ENCODE measurements at regions not wholly inside any gene's neighbourhood (a gene's known extent, or its start where the extent isn't known, plus 50 kb on each side); places are given as distances from the start of the nearest gene placed in this dataset.

- in situ Hi-C loops (cut with HindIII; ENCODE audit: low sequenced_read_pairs) = no loop called here
These were observed 319.6 kb upstream of the HS3ST1 start for GRCh38 chr4:11748164-11748872.

- in situ Hi-C loops (cut with HindIII; ENCODE audit: low sequenced_read_pairs) = no loop called here
These were observed 318.0 kb upstream of the HS3ST1 start for GRCh38 chr4:11746734-11747133.

GRCh38 chr4:11743976-11744375, 315.3 kb upstream of the HS3ST1 start:
- in situ Hi-C loops (cut with HindIII; ENCODE audit: low sequenced_read_pairs) = no loop called here

- in situ Hi-C loops (cut with HindIII; ENCODE audit: low sequenced_read_pairs) = no loop called here
These were observed 314.5 kb upstream of the HS3ST1 start for GRCh38 chr4:11743236-11743635.

GRCh38 chr4:11741190-11741652, 312.5 kb upstream of the HS3ST1 start:
- in situ Hi-C loops (cut with HindIII; ENCODE audit: low sequenced_read_pairs) = no loop called here

- in situ Hi-C loops (cut with HindIII; ENCODE audit: low sequenced_read_pairs) = no loop called here
These were observed 311.3 kb upstream of the HS3ST1 start for GRCh38 chr4:11739992-11740391.

GRCh38 chr4:11736978-11737377, 308.3 kb upstream of the HS3ST1 start:
- in situ Hi-C loops (cut with HindIII; ENCODE audit: low sequenced_read_pairs) = no loop called here

- in situ Hi-C loops (cut with HindIII; ENCODE audit: low sequenced_read_pairs) = no loop called here
These were observed 307.0 kb upstream of the HS3ST1 start for GRCh38 chr4:11735651-11736050.

GRCh38 chr4:11732155-11732554, 303.5 kb upstream of the HS3ST1 start:
- in situ Hi-C loops (cut with HindIII; ENCODE audit: low sequenced_read_pairs) = no loop called here

GRCh38 chr4:11730545-11730944, 301.9 kb upstream of the HS3ST1 start:
- in situ Hi-C loops (cut with HindIII; ENCODE audit: low sequenced_read_pairs) = no loop called here

- in situ Hi-C loops (cut with HindIII; ENCODE audit: low sequenced_read_pairs) = no loop called here
These were observed 300.9 kb upstream of the HS3ST1 start for GRCh38 chr4:11729548-11729947.

- in situ Hi-C loops (cut with HindIII; ENCODE audit: low sequenced_read_pairs) = no loop called here
These were observed 299.3 kb upstream of the HS3ST1 start for GRCh38 chr4:11727903-11728564.

- in situ Hi-C loops (cut with HindIII; ENCODE audit: low sequenced_read_pairs) = no loop called here
These were observed 296.0 kb upstream of the HS3ST1 start for GRCh38 chr4:11724731-11725130.

- in situ Hi-C loops (cut with HindIII; ENCODE audit: low sequenced_read_pairs) = no loop called here
These were observed 293.5 kb upstream of the HS3ST1 start for GRCh38 chr4:11722223-11722622.

- in situ Hi-C loops (cut with HindIII; ENCODE audit: low sequenced_read_pairs) = no loop called here
These were observed 291.6 kb upstream of the HS3ST1 start for GRCh38 chr4:11720292-11720691.

- in situ Hi-C loops (cut with HindIII; ENCODE audit: low sequenced_read_pairs) = no loop called here
These were observed 291.2 kb upstream of the HS3ST1 start for GRCh38 chr4:11719879-11720278.

GRCh38 chr4:11715753-11716521, 287.2 kb upstream of the HS3ST1 start:
- in situ Hi-C loops (cut with HindIII; ENCODE audit: low sequenced_read_pairs) = no loop called here

GRCh38 chr4:11710453-11711093, 281.9 kb upstream of the HS3ST1 start:
- in situ Hi-C loops (cut with HindIII; ENCODE audit: low sequenced_read_pairs) = no loop called here

- in situ Hi-C loops (cut with HindIII; ENCODE audit: low sequenced_read_pairs) = no loop called here
These were observed 275.6 kb upstream of the HS3ST1 start for GRCh38 chr4:11704186-11704830.

- in situ Hi-C loops (cut with HindIII; ENCODE audit: low sequenced_read_pairs) = no loop called here
These were observed 274.3 kb upstream of the HS3ST1 start for GRCh38 chr4:11702886-11703557.
